ENCODE measurements at regions not wholly inside any gene's neighbourhood (a gene's known extent, or its start where the extent isn't known, plus 50 kb on each side); places are given as distances from the start of the nearest gene placed in this dataset.
"Not testable (repeated sequence)": the region's sequence is repeated elsewhere in the genome, so short reads cannot be mapped to it uniquely, and the experiment has no call there.

GRCh38 chr4:49287893-49288292, 301.8 kb downstream of the CWH43 start:
- TF ChIP-seq CTCF, POLR2A (IDR thresholded peaks at IDR 0.05): not testable (repeated sequence)
